K562 (cell line): ENCODE measurements at regions not wholly inside any gene's neighbourhood (a gene's known extent, or its start where the extent isn't known, plus 50 kb on each side); places are given as distances from the start of the nearest gene placed in this dataset.

ENCODE experiments used
- CC2D1A ChIP-seq: fragments of 450-650 bp; IDR thresholded peaks from 2 replicates; pipeline ENCODE4 v1.6.1; 2017; ENCODE audit warnings: mild to moderate bottlenecking
- CTCF ChIP-seq, 3 experiments: IDR thresholded peaks in 2 of 3; conservative IDR thresholded peaks in 1 of 3; 2 replicates each; pipeline ENCODE4 v1.5.1; 2011 to 2012; ENCODE audit warnings: low read length in 3 of 3, mild to moderate bottlenecking in 3 of 3, control low read depth in 2 of 3, improper control_type of control experiment in 1 of 3, inconsistent platforms in 1 of 3, low read depth in 1 of 3, mixed read lengths in 1 of 3, moderate library complexity in 1 of 3; ENCODE audit not compliant: insufficient read depth in 2 of 3
- SMC3 ChIP-seq: conservative IDR thresholded peaks from 2 replicates; pipeline ENCODE4 v1.6.1; 2011; ENCODE audit warnings: low read depth, low read length, improper control_type of control experiment; ENCODE audit not compliant: insufficient read depth
- USF2 ChIP-seq: sonication (generic); formaldehyde crosslinking; IDR thresholded peaks from 2 replicates; pipeline ENCODE4 v1.5.0; 2020; ENCODE audit warnings: missing genetic modification reagents

GRCh38 chr16:63921737-63922295 lies 1200.0 kb downstream of the CDH11 start:
- TF ChIP-seq CC2D1A (no peak), CTCF (IDR thresholded peaks at IDR 0.05 in 2 of 3, conservative IDR thresholded peaks at IDR 0.05 in 1 of 3; ENCODE audit: insufficient read depth in 2 of 3, low read depth in 1 of 3, low read length in 3 of 3) (no peak), USF2 (no peak), SMC3 (no peak)
